ENCODE measurements at regions not wholly inside any gene's neighbourhood (a gene's known extent, or its start where the extent isn't known, plus 50 kb on each side); places are given as distances from the start of the nearest gene placed in this dataset.
"Not testable (repeated sequence)": the region's sequence is repeated elsewhere in the genome, so short reads cannot be mapped to it uniquely, and the experiment has no call there.

- no peak for DNase-seq
These were observed 730.3 kb downstream of the DNAH5 start for GRCh38 chr5:13214182-13214581.

- DNase-seq, result no peak
These were observed 731.6 kb downstream of the DNAH5 start for GRCh38 chr5:13212886-13213285.

- no peak for DNase-seq
These were observed 733.4 kb downstream of the DNAH5 start for GRCh38 chr5:13211064-13211463.

DNA sequence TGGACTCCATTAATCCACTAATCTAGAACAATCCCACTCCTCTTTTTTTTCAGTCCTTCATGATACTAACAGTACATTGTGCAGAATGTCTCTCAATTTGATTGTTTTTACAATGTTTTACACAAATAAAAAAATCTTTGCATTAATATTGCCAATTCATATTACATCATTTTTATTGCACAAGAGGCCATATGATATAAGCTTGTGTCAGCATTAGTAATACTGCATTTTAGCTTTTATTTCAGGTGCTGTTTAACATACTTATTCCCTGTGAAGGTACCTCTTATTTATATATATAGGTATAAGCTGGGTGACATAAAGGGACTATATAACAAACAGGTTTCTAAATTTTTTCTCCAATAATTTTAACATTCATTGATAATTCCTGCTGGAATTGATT, 737.4 kb downstream of the DNAH5 start:
- DNase-seq, result no peak

DNA sequence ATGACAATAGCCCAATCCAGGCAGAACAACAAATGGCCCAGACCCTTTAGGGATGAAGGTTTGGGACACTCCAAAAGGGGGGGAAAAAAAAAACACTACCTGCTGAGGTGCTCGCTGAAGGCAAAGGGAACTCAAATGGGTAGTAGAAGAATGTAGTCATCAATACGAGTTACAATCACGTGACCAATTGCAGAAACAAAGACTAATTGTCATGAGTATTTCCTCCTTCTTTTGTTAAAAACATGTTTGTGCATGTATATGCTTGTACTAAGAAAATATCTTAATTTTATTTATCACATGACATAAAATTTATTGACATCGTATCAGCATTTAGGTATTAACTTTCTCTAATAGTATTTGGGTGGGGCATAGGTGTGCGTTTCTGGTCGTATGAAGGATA, 743.5 kb downstream of the DNAH5 start:
- DNase-seq, result no peak

GRCh38 chr5:13198226-13198625, 746.3 kb downstream of the DNAH5 start:
- not testable (repeated sequence) for DNase-seq

DNA sequence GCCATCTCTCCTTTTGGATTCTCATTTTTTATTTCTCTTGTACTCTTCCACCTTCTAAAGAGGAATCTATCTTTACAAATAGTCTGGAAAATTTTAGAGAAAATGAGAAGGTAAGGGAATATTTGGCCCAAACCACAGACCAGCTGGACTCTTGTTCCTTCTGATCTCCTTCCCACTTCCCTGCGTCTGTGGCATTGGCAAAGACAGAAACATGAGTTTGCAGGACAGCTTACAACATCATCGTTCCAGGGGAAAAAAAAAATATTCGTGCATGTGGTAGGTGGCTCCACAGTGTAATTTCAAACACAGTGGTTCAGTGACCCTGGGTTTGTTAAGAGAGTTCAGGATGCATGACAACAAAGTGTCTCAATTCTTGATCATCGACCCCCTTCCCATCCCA, 755.0 kb downstream of the DNAH5 start:
- DNase-seq, result no peak

DNA sequence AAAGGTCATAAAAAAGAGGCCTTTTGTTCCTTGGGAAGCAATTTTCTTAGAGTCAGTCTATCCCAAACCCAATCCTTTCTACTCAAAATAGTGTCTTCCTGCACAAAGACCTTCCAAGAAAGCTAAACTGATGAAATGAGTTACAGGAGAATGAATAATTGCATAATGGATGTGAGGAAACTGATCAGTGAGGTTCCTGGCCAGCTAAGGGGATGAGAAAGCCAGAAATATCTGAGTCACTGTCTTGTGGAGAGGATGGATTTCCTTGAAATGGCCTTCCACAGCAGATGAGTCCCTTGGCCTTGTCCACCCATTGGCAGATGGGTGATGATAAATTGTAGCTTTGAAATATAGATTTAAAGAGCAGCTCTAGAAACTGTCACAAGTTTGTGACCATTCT, 756.1 kb downstream of the DNAH5 start:
- DNase-seq, result no peak

DNA sequence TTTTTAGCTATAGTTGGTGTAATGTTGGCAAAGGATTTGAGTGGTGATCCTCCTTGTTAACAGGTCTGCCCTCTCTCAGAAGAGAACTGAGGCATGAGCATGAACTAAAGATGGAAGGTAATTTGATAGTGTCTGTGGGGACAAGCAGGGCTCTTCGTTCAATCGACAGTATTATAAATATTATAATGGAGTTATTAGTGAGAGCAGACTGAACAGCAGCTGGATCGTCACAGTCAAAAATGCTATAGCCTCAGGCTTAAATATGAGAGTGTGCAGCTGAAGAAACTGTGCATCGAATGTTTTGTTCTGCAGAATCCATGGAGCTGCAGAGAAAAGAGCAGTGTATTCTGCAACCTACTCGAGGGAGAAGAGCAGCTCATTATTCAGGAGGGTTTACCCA, 757.3 kb downstream of the DNAH5 start:
- DNase-seq, result no peak

- DNase-seq, result no peak
These were observed 758.3 kb downstream of the DNAH5 start for GRCh38 chr5:13186177-13186576.

GRCh38 chr5:13179407-13180087, 764.9 kb downstream of the DNAH5 start:
- DNase-seq, result no peak

GRCh38 chr5:13143630-13144029, 800.9 kb downstream of the DNAH5 start:
- DNase-seq, result no peak

DNA sequence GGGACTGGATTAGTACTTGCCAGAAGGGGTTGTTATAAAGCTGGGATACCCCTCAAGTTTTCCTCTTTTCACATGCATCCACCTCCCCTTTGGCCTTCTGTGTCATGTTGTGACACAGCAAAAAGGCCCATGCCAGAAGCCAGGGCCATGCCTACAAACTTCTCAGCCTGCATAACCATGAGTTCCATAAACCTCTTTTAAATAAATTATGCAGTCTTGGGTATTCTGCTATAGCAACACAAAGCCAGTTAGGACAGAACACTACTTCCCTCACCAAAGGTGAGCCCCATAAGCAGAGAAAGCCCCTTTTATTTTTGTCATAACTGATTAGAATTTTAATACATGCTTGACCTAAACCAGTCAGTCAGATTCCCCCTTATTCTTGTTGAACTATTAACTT, 801.3 kb downstream of the DNAH5 start:
- DNase-seq, result no peak

DNA sequence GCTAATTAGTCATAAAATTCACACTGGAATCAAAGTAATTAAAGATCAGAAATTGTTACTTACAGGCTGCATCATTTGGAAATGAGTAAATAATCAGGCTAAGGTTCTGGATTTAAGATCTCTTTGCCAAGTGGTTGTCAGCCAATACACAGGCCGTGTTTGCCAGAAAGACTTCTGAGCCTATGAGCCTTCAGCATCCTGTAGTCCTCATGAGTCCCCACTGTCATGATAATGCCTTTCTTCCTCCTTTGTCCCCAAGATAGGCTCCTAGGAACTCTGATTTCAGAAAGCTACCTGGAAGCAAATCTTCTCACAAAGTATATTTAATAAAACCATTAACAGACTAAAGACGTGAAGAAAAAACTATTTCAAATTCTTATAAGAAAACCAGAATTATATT, 810.5 kb downstream of the DNAH5 start:
- DNase-seq, result no peak

DNA sequence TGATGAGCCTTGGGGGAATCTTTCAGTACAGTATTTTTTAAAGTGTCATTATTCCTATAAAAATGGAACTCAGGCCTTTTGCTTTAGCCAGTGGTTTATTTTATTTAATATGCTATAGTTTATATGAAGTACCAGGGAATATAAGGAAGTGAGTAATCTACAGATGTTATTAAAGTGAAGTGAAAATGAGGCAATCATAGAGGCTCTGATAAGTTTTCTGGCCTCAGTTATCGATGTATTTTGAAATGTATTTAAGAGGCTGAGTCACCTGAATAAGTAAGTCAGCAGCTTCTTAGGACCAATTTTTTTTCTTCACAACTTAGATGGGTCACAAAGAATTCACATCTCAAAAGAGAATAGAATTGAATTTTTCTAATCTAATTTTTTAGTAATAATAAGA, 829.0 kb downstream of the DNAH5 start:
- DNase-seq, result no peak

GRCh38 chr5:13108265-13108664, 836.2 kb downstream of the DNAH5 start:
- no peak for DNase-seq

DNA sequence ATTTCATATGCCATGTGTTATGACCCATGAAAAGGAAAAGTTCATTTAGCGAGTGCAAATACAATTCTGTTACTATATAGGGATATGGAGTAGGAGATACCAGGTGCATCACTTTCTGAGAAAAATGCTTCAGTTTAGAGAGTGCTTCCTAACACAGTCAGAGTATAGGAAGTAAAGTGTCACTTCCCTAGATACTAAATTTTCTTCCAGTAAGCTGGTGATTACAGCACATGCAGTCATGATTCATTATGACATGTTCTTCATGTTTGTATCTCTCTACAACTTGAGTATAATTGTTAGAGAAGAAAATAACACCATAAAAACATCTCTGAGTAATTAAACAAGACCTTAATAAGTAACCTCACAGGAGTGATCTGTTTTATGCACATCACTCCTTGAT, 837.0 kb downstream of the DNAH5 start:
- DNase-seq, result no peak

DNA sequence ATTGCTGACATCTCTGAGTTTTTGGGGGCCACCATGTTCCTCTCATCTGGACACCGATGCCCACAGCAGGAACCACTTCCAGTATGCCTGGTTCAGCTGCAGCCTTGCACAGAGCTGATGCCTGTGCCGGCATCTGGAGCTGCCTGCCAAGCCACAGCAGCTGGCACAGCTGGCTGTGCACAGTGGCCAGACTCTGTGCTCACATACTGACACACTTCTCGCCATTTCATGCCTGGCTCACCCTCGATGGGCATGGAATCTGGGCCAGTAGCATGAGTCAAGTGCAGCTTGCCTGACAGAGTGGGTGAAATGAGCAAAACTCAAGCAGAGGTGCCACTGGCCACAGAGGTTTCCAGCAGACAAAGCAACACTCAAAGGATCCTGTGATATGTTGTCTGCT, 863.4 kb downstream of the DNAH5 start:
- no peak for DNase-seq

- DNase-seq, result not testable (repeated sequence)
These were observed 871.6 kb downstream of the DNAH5 start for GRCh38 chr5:13072936-13073335.

GRCh38 chr5:13063088-13063487, 881.4 kb downstream of the DNAH5 start:
- DNase-seq, result no peak

DNA sequence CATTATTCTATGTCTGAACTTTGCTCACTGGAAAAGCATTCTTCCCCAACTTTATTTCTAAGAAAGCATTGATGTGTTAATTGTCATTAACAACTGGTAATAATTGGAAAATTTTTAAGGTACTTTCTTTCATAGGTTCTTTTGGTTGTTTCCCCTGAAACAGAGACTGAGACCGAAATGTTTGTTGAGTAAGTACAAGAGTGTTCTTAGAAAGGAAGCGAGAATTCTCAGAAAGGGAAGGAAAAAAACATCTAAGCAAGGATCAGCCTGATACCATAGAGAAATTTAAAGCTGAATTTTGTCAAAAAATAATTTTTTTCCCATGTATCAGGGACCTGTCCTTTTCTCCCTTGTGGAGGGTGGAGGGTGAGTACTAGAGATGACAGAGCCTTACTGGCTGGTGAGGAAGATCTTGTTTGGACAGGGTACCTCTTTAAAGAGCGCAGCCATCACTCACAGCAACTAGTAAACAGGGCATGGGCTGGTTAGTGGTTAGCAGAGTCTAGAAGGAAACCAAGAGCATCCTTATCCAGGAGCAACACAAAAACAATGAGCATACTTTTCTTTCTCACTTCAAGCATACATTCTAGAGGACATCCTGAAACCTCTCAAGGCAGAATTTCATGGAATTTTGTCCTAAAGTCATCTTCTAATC, 898.5 kb downstream of the DNAH5 start:
- DNase-seq, result no peak

DNA sequence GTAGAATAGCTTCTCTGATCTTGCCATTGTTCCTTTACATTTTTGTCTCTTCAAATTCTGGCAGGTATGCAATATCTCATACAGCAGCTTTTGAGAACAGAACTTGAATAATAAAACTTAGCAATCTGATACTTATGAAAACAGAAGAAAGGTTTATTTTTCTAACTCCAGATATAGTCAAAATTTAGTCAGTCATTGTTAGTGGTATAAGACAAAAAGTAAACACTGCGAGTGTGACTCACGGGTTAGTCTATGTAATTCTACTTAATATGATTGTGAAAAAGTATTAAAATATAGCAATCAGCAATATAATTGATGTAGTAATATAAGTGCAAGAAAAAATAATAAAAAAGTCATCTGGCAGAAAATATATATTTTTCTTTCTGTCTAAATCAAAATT, 910.4 kb downstream of the DNAH5 start:
- DNase-seq, result no peak

GRCh38 chr5:13029211-13029610, 915.3 kb downstream of the DNAH5 start:
- DNase-seq, result no peak

- no peak for DNase-seq
These were observed 916.6 kb downstream of the DNAH5 start for GRCh38 chr5:13027874-13028273.

- DNase-seq, result no peak
These were observed 924.8 kb downstream of the DNAH5 start for GRCh38 chr5:13019729-13020128.

Data from NCI-H510A treated with DMSO at 0.1 percent for 48 hours (cell line).